GM18867 (cell line): ENCODE measurements at regions not wholly inside any gene's neighbourhood (a gene's known extent, or its start where the extent isn't known, plus 50 kb on each side); places are given as distances from the start of the nearest gene placed in this dataset.
A peak's percentile ranks its signal among the peaks of the same experiment; 100 is the strongest.

Experiments used
- ATAC-seq: cut with Tn5 transposase; IDR thresholded peaks from one replicate; pipeline ENCODE4 v1.9.1; 2021; ENCODE audit warnings: mild to moderate bottlenecking, moderate library complexity; ENCODE audit not compliant: unreplicated experiment

DNA sequence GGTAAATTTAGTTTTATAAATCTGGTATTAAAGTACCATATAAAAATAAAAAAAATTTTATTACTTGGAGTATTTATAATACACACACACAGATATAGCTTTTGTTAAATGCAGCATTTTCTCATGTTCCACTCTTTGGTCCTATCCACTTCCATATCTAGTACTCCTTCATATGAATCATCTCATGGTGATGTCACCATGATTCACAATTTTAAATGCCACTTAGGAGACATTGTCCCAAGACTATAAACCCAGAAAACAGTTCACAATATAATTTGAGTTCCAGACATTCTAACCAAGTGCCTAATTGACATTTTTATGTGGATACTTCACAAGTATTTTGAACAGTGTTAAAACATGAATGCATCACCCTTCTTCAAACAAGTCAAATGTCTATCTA lies 1398.3 kb downstream of the DSC3 start:
- no peak for ATAC-seq

DNA sequence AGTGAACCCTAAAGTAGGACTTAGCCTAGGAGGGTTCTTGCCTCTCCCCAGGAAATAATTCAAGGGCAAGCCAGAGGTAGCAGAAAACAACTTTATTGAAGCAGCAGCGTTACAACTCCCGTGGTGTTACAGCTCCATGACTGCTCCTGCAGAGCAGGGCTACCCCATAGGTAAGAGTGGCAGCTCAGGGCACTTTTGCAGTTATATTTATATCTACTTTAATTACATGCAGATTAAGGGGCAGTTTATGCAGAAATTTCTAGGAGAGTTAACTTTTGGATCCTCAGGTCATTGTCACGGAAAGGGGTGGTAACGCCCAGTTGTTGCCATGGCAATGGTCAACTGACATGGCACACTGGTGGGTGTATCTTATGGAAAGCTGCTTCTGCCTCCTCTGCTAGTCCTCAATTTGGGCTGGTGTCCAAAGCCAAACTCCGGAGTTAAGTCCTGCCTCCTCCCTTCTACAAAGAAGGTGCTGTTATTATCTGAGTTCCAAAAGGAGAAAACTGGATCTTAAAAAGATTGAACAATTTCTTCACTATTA lies 1413.0 kb downstream of the DSC3 start:
- ATAC-seq, result no peak

DNA sequence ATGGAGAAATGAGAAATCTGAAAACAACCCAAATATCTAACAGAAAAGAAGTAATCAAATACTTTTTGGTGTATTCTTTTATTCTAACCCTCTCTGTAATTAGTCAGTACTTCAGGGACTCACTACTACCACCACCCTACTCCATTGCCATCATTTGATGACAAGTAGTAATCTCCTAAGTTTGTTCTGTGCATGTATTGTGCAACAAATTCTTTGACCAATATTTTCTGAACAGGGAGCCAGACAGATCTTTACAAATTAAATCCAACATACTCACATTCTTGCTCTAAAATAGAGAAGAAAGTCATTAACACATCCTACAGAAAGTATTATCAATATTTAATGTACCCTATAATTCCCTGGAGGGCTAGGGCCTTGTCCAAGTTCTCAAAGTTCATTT lies 1416.4 kb downstream of the DSC3 start:
- no peak for ATAC-seq

DNA sequence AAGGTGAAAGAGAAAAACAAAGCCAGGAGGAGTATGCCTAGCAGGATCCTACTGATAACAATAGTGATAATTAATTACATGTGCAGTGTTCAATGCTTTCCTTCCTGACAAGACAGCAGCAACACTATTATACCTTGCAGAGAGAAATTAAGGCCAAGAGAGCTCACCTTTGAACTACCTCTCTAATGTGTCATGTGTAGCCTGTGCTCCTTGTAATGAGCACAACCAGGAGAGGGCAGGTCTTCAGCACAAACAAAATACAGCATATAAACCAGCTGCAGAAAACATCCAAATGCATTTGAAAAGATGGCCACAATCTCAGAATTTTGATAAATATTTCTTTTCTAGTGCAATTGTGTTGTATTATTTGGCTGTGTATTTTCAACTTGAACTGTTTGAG lies 1425.7 kb downstream of the DSC3 start:
- no peak for ATAC-seq

DNA sequence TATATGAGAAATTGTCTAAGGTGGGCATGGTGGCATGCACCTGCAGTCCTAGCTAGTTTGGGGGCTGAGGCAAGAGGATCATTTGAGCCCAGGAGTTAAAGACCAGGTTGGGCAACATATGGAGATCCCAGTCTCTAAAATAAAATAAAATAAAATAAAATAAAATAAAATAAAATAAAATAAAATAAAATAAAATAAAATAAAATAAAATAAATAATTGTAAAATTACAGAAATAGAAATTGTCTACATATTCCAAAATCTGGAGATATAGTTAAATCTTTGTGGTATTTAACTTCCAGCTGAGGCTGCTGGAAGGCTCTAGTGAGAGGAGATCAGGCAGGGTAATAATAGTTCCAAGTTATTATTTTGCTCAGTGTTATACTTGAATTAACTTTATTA lies 1432.1 kb upstream of the CDH2 start:
- ATAC-seq, result no peak

DNA sequence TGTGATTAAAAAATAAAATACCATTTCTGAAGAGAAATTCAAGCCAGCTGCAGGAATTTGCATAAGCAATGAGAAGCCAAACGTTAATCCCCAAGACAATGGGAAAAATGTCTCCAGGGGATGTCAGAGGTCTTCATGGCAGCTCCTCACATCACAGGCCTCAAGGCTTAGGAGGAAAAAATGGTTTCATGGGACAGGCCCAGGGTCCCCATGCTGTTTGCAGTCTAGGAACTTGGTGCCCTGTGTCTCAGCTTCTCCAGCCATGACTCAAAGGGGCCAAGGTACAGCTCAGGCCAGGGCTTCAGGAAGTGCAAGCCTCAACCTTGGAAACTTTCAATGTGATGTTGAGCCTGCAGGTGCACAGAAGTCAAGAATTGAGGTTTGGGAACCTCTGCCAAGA lies 1428.4 kb upstream of the CDH2 start:
- no peak for ATAC-seq

DNA sequence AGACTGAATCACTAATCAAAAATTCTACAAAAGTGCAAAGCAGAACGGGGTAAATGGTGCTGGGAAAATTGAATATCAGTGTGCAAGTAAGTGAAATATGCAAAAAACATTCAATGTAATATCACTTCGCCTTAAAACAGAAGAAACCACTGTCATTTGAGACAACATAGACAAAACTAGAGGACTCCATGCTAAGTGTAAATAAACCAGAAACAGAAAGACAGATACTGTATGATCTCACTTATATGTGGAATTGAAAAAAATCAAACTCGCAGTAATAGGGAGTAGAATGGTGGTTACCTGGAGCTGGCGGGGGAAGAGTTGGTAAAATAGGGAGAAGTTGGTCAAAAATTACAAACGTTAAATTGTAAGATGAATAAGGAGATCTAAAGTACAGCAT lies 1420.0 kb upstream of the CDH2 start:
- ATAC-seq, result no peak

DNA sequence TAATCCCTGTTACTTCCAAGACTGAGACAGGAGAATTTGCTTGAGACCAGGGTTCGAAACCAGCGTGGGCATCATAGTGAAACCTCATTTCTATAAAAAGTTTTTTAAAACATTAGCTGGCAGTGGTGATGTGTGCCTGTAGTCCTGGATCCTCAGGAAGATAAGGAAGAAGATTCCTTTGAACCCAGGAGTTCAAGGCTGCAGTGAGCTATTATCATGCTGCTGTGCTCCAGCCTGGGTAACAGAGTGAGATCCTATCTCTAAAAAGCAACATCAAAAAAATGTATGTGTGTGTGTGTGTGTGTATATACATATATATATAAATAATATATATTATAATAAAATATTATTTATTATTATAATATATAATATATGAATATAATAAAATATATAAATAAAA lies 1417.6 kb upstream of the CDH2 start:
- no peak for ATAC-seq

DNA sequence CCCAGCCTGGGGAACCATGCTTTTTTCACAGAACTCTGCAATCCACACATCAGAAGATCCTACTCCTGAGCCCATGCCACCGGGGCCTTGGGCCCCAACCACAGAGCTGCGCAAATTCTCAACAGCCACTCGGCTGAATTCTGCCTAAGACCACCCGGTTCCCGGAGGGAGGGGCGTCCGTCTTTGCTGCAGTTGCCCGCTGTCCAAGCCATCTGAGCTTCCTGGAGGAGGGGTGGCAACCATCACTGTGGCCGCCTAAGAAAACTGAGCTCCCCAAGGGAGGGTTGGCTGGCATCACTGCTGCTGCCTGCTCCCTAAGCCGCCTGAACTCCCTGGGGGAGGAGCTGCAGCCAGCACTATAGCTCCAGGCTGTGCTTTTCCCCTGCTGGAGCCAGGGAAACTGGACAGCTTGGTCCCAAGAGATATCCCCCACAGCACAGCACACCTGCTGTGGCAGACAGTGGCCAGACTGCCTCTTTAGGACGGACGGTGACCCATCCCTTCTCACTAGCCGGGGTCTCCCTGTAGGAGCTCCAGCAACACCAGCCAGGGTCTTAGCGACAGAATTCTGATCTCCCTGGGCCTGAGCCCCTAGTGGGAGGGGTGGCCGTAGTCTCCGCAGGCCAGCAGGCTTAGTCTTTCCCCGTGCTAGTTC lies 1411.6 kb upstream of the CDH2 start:
- ATAC-seq, result no peak

DNA sequence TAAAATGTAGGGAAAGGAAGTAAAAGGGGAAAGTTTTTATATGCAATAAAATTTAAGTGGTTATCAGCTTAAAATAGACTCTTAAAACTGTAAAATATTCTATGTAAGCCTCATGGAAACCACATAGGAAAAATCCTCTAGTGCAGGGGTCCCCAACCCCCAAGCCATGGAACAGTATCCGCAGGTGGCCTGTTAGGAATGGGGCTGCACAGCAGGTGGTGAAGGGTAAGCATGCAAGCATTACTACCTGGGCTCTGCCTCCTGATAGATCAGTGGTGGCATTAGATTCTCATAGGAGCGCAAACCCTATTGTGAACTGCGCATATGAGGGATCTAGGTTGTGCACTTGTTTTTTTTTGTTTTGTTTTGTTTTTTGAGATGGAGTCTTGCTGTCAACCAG lies 1409.3 kb upstream of the CDH2 start:
- ATAC-seq, result no peak

DNA sequence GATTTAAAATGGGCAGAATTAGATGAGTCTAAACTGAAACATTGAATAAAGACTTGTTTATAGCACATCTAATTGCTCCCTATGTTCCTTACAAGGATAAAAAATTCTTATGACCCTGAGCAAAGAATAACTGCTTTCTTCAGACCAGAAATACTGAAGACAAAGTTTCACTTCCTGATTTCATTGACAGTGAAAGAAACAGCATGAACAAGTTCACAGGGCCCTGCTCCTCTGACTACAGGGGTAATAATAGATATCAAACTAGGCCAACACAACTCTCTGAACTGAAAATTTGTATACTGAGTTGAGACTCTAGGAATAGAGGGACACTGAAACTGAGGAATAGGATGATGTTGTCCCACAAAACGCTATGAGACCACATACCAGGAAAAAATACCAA lies 1383.3 kb upstream of the CDH2 start:
- peak; percentile 95 for ATAC-seq

DNA sequence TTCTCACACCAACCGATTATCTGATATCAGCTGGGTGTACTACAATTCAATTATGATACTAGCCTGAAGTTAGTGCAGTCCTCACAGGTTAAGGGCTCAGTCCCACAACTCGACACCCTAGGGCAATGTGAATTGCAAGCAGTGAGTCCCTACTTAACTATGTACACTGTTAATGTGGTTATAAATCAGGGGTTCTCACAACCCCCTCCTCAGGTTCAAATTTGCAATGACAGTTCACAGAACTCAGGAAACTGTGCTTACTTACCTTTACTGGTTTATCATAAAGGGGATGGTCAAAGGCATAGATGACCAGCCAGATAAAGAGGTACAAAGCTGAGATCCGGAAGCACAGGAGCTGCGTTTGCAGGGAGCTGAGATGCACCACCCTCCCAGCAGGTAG lies 1379.1 kb upstream of the CDH2 start:
- ATAC-seq, result no peak

DNA sequence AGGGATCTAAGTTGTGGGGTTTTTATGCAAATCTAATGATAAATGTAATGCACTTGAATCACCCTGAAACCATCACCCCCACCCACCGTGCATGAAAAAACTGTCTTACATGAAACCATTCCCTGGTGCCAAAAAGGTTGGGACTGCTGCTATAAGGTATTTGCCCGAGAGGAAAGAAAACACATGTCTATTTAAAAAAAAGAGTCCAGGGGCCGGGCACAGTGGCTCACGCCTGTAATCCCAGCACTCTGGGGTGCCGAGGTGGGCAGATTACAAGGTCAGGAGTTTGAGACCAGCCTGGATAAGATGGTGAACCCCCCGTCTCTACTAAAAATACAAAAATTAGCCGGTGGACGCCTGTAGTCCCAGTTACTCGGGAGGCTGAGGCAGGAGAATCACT lies 1372.8 kb upstream of the CDH2 start:
- ATAC-seq, result no peak

DNA sequence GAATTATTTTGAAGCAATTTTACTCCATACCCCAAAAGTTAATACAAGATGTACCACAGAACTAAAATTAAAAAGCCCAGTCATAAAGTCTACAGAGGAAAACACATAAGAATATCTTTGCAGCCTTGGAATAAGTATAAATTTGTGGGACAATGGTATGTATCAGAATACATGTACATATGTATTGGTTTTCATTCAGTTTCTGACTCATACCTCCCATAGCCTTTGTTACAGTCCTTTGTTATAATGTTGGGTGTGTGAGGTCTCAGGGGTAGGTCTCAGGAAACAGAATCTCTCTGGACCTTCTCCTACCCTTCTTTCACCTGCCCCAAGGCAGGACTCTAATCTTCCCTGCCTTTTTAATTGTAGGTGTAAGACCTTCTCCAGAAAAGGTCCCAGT lies 1370.7 kb upstream of the CDH2 start:
- ATAC-seq, result no peak

DNA sequence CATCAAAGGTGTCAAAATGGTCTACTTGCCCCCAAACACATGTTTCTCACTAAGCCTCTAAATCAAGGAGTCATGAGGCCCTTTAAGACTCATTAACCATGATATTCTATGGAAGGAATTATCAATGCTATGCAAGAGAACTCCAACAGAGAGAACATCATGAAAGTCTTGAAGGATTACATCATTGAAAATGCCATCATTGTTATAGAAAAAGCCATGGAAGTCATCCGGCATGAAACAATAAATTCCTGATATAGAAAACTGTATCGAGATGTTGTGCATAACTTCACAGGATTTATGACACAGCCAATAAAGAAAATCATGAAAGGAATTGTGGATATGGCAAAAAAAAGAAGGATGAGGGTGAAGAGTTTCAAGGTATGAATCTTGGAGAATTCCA lies 1363.6 kb upstream of the CDH2 start:
- no peak for ATAC-seq

DNA sequence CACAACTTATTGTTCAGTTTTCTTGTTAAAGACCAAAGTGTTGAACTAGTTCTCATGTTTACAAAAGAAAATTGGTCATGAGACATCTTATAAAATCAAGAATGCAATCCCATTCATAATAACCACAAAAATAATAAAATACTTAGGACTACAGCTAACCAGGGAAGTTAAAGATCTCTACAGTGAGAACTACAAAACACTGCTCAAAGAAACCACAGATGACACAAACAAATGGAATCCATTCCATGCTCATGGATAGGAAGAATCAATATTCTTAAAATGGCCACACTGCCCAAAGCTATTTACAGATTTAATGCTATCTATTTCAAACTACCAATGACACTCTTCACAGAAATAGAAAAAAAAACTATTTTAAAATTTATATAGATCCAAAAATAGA lies 1354.8 kb upstream of the CDH2 start:
- ATAC-seq, result no peak

DNA sequence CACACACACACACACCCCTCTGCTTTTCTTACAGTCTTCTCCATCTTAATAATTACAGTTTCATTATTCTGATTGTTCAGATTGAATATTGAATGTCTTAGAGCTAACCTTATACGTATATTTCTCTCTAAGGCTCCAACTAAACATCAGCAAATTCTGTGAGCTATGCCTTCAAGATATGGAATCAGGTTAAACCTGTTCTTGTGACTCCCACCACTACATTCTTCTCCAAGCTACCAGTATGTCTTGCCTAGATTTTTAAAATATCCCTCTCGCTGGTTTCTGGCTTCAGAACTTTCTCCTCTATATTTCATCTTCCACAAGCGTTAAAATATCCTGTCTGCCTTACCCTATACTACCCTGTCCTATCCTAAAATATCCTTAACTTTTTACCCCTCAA lies 1346.4 kb upstream of the CDH2 start:
- no peak for ATAC-seq

DNA sequence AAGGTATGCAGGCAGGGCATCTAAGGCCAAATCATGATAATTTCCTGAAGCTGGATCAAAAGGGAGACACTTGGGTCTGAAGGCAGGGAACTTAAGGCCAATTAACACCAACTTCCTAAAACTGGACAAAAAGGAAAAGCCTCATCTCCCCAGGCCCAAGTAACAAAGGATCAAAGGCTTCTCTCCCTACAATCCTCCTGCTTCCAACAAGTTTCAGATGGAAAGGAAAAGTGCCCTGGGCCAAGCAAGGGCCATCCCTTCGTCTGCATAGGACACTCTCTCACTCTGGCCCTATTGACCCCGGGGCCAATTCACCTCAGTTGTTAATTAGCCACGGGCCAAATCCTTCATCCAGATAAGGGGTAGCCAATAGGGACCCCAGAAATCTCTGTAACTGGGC lies 1335.8 kb upstream of the CDH2 start:
- no peak for ATAC-seq

DNA sequence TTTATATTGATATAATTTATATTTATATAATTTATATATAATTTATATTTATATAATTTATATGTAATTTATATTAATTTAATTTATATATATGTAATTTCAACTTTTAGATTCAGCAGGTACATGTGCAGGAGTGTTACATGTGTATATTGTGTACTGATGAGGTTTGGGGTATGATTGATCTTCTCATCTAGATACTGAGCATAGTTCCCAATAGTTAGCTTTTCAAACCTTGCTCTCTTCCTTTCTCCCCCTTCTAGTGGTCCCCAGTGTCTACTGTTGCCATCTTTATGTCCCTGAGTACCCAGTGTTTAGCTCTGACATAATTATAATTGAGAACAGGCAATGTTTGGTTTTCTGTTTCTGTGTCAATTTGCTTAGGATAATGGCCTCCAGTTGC lies 1335.3 kb upstream of the CDH2 start:
- ATAC-seq, result no peak

DNA sequence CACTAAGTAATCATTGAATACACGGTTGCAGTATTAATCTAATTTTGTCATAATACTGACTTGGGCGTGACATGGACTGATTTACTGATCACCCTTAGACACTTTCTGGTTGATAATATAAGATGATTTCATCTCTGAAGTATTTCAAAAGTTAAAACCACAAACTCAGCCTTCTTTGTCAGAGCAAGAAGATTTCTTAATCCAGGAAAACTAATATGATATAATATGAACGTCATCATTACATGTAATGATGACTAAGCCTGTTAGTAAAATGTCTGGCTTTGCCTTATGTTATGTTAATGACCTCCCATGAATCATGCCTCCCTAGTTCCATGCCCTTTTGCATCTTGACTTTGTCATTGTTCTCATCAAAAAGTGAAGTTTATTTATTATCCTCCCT lies 1325.0 kb upstream of the CDH2 start:
- no peak for ATAC-seq

DNA sequence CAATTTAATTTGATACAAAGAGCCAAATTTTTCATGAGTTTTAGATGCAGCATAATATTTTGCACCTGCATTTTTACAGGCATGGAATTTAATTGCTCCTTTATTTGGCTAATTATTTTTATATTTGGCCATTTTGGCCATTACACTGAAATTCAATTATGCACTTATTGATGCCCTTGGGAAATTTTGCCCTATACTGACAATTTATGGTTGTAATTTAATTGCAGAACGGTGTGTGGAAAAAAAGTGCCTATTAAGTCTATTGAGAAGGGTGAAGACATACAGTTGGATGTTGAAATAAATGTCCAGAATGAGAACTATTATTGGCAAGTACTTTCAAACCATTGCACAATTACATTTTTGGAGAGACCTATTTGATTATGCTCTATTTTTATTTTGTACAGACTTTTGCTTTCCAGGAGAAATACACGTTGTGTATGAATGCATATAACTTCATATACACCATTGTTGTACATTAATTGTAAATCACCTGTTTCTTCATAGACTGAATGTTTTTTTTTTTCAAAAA lies 1319.3 kb upstream of the CDH2 start:
- no peak for ATAC-seq

DNA sequence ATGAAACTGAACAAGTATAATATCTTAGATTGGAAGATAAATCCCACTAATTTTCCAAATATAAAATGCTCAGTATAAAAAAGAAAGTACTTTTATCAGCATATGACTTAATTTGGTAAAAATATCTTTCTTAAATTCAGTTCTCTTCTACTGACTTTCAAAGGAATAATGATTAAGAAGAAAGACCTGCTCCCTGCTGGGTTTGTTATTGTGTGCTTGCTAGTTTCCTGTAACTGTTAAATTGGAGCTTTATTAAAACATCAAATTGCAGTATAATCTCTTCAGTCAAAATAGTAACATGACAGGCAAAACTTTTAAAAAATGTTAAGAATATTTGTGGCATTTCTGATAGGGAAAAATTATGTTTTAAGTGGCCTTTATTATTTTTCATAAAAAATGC lies 1317.4 kb upstream of the CDH2 start:
- no peak for ATAC-seq

DNA sequence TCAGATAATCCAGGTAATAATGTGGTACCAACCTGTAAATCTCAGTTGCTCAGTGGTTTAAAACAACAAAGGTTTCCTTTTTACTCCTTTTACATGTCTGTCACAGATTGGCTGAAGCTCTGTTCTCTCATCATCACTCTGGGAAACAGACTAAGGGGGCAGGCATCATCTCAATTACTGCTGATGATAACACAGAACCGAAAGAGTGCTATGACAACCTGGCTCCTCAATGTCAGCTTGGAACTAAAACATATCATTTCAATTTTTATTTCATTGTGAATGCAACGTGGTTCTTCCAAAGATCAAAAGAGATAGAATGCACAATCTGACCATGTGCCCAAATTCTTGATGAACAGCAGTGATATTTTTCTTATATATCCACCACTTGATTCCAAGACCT lies 1315.0 kb upstream of the CDH2 start:
- ATAC-seq, result no peak
